Muscle of back (tissue), 3 donors: ENCODE measurements at regions not wholly inside any gene's neighbourhood (a gene's known extent, or its start where the extent isn't known, plus 50 kb on each side); places are given as distances from the start of the nearest gene placed in this dataset.

ENCODE experiments used
- DNase-seq, 3 donors: peaks; one replicate each; pipeline versions ENCODE4 v3.0.0 to v3.0.0-alpha.2; 2013

DNA sequence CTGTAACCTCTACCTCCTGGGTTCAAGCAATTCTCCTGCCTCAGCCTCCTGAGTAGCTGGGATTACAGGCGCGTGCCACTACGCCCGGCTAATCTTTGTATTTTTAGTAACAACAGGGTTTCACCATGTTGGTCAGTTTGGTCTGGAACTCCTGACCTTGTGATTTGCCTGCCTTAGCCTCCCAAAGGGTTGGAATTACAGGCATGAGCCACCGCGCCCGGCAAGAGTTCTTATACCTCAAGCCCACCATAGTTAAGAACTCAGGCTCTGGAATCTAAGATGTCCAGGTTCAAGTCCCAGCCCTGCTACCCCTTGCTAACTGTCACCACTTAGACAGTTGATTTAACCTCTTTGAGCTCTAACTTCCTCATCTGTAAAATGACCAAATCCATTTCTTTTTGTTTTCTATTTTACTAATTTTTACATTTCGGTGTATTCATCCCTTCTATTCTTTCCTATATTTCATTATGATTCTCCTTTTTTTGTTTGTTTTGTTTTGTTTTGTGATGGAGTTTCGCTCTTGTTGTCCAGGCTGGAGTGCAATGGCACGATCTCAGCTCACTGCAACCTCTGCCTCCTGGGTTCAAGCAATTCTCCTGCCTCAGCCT, 104.8 kb upstream of the ZNF217 start:
- no peak for DNase-seq

DNA sequence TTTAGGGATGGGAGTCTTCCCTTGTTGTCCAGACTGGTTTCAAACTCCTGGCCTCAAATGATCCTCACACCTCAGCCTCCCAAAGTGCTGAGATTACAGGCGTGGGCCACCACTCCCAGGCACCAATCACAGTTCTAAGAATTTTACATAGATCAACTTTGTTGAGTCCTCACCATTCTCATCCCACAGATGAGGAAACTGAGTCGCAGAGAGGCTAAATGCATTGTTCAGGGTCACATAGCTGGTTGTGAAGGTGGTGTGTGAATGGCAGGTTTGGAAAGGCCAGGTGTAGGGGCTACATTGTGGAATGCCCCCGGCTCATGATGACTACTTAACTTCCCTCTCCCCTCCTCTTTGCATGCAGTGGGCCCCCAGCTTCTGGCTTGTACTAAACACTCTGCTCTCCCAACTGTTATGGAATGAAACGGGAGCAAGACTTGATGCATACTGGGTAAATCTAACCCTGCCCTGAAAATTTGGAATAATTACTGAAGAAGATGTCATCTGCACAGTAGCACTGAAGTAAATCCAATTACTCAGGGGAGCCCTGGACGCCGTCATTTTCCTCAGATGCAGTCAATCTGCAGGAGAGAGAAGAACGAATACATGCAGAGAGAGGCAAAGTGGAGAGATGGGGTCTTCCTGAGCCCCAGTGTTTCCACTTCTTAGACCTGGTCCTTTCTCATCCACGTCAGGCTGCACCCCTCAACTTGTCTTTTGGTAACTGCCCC, 102.3 kb upstream of the ZNF217 start:
- no peak for DNase-seq

DNA sequence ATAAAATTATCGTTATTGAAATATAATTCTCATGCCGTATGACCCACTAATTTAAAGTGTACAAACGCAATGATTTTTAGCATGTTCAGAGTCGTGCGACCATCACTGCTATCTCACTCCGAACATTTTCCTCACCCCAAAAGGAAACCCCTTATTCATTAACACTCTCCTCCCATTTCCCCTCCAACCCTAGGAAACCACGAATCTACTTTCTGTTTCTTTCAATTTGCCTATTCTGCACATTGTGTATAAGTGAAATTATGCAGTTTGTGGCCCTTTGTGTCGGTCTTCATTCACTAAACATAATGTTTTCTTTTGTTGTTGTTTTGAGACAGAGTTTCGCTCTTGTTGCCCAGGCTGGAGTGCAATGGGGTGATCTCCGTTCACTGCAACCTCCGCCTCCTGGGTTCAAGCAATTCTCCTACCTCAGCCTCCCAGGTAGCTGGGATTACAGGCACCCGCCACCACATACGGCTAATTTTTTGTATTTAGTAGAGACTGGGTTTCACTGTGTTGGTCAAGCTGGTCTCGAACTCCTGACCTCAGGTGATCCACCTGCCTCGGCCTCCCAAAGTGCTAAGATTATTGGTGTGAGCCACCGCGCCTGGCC, 99.7 kb upstream of the ZNF217 start:
- no peak for DNase-seq

DNA sequence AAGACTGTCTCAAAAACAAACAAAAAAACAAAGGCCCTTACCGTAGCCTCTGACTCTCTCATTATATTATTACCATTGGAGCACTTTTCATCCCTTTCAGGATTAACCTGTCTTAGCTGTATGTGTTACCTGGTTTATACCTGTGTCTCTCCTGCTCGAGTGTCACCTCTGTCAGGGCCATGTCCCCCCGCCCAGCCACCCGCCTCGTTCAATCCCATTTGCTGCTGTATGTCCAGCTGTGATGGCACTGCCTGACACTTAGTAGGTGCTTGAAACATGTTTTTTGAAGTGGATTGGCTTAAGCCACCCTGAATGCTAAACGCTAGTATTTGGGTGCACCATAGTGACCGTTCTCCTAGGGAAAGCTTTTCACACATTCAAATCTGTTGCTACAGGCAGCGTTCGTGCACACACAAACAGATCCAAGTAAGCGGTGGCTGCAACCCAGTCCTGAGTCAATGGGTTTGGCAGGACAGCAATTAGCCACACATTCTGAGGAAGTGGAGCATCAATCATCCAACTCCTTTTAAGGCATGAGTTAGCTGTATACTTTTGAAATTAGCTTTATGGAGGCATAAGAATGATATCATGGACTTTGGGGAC, 98.9 kb upstream of the ZNF217 start:
- DNase-seq: peak; percentile 47 to 73 (median 58)

DNA sequence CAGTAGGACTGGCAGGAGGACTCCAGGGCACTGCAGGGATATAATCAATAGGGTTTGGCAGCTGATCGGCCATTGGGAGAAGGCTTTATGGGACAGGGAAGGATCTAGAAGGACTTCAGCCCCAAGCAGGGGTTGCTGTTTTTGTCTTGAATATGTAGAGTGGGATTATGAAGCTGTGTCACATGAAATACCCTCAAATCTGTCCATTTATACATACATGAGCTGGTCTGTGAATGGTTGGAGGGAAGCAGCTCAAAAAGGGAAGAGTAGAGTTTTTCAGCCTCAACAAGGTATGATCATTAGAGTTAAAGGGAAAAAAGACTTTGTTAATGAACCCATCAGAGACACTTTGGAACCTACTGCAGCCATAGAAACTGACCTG, 98.2 kb upstream of the ZNF217 start:
- DNase-seq: no peak

DNA sequence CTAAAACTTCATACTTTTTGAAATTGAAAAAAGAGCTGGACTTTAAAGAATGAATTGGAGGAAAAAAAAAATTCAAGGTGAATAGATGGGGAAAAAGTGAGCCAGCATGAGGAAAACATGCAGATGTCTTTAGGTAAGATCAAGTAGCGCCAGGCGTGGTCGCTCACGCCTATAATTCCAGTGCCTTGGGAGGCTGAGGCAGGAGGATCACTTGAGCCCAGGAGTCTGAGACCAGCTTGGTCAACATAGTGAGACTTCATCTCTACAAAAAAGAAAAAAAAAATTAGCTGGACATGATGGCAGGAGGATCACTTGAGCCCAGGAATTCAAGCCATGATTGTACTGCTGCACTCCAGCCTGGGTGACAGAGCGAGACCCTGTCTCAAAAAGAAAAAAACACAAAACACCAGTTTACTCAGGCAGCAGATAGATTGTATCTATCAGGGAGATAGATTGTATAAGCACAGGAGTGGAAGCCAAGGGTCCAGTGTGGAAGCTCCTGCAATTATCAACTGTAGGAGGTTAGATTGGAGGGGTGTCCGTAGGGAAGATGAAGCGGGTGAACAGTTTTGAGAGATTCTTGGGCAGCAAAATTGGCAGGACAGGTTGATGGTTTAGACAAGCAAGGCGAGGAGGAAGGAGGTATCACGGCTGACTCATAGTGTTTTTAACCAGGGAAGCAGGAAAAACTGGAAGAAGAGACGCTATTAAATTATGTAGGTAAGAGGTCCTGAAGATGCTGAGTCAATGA, 97.6 kb upstream of the ZNF217 start:
- DNase-seq: no peak

DNA sequence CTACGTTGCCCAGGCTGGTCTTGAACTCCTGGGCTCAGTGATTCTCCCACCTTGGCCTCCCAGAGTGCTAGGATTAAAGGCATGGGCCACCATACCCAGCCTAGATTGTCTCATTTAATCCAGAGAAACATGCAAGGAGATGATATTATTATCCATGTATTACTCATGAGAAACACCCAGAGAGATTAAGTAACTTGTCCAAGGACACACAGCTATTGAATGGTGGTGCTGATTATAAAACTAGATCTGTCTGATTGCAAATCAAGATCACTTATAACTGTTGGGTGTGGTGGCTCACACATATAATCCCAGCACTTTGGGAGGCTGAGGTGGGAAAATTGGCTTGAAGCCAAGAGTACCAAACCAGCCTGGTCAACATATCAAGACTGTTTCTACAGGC, 94.4 kb upstream of the ZNF217 start:
- no peak for DNase-seq

DNA sequence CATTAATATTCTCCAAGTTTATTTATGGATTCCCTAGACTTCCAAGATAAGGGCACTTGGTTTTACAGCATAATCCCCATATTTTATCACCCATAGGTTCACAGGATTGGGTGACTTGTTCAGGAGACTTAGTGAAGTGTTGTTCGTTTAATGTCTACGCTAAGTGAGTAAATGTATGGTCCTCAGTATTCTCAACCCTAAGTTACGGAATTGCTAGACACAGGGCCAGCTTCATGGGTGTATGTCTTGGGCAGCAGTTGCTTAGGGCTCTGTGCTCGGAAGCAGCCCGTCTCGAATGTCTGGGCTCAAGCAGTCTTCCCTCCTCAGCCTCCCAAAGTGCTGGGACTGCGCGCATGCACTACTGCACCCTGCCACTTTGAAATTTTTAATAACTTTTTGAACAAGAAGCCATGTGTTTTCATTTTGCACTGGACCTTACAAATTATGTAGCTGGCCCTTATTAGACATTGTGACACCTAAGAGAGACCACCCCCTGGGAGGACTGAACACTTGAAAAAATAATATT, 91.5 kb upstream of the ZNF217 start:
- DNase-seq: no peak

DNA sequence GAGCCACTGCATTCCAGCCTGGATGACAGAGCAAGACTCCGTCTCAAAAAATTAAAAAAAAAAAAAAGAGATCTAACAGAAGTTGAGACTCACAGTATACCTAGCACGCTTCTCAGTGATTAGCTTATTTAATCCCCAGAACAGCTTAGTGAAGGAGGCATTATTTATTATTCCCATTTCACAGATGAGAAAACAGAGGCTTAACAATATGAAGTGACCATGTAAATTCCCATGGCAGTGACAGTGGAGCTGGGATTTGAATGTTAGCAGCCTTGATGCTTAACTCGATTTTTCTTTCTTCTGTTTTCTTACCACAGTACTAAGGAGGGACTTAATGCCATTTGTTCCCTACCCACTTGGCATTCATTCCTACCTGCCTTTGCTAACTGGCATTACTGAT, 89.9 kb upstream of the ZNF217 start:
- no peak for DNase-seq

DNA sequence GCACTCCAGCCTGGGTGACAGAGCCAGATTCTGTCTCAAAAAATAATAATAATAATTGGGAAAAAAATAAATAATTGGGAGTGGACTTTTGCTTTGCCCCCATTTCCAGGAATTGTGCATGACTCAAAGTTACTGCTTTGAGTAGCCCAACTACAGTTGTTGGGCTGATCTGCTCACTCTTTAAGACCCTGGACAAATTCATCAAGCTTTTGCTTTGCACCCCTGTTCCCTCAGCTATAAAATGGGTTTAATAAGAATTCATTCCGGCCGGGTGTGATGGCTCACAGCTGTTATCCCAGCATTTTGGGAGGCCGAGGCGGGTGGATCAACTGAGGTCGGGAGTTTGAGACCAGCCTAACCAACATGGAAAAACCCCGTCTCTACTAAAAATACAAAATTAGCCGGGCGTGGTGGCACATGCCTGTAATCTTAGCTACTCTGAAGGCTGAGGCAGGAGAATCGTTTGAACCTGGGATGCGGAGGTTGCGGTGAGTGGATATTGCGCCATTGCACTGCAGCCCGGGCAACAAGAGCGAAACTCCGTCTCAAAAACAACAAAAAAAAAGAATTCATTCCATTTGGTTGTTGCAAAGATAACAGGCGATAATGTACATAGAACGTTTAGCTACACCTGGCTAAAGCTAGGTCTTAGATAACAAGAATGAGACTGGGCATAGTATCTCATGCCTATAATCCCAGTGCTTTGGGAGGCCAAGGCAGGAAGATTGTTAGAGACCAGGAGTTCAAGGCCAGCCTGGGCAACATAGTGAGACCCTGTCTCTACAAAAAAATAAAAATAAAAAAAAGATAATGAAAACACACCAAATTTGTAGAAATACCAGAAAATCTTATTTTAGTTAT, 87.9 kb upstream of the ZNF217 start:
- no peak for DNase-seq

DNA sequence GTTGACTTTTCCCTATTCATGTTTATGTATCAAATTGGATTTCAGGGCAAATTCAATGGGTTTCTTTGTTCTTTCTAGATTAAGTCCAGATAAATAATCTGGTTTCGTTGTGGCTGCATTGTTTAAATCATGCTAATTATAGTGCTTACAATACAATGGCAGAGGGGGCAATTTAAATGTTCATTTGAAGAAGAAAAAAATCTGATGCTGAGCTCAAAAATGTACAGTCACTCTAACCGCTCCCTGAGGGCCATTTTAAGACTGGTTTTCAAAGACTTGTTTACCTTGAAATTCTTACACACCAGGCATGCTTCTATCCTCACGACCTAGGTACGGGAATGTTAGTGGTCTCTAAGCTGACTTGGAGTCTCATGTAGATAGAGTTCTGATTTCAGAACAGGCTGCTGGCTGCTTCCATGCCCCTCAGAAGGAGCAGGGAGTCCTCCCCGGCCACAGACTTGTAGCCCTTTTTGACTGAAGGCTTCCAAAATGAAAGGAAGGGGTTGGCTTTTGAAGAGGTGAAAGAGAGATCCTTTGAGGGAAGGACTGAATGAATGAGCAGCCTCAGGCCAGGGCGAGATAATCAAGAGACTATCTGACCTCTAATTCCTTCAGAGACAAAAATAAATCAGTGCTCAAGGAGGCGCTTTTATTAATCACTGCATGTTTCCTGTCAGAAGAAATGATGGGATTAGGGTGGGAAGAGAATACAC, 86.1 kb upstream of the ZNF217 start:
- DNase-seq: no peak

DNA sequence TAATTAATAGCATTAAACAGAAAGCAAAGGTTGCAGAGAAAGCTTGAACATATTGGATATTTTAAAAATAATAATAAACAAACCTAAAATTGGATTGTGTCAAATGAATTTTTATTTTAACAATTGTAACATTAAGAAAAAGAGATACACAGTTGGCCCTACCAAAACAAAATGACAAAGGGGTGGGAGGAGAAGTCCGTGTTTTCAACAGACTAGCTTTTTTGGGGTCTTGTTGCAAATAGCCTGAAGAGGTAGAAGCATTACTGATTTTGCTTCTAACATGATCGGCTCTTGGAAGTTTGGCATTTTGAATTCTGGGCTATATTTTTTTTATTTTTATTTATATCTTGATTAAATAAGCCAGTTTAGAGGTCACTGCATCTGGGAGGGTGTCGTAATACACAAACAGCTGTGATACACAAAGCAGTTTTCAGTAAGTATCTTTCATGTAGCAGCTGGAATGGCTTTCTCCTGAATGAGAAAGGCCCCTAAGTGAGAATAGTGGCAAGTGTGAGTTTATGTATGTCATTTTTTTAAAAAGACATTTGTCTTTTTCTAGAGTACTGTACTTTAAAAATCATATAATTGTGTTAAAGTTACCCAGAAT, 85.5 kb upstream of the ZNF217 start:
- peak in 1 of 3 donors; percentile 66 for DNase-seq

DNA sequence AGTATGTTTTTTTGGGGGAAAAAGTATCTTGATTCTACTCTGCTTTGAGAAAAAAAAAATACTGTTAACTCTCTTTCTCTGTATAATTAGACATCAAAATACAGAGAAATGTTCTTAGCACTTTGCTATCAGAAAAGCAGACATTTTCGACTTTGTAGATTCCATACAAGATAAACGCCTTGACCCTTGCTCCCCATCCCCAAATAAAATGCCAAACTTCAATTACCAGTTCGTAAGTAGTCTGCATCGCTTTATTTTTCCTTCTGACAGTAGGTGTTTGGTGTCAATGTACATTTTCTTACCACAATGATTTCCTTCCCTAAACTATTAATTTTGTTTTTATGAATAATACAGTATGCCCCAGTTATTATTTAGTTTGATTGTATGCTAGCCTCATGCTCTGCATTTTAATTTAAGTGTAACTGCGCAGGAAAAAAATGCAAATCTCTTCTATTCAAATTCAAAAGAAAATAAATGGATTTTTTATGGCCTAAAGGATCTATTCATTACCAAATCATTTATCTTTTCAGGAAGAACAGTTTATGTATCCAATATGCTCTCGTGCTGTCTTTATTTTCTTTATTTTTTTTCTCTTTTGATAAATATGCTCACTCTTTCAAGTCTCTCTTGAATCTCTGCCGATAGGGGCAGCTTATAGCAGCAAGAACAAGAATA, 84.8 kb upstream of the ZNF217 start:
- DNase-seq: no peak

DNA sequence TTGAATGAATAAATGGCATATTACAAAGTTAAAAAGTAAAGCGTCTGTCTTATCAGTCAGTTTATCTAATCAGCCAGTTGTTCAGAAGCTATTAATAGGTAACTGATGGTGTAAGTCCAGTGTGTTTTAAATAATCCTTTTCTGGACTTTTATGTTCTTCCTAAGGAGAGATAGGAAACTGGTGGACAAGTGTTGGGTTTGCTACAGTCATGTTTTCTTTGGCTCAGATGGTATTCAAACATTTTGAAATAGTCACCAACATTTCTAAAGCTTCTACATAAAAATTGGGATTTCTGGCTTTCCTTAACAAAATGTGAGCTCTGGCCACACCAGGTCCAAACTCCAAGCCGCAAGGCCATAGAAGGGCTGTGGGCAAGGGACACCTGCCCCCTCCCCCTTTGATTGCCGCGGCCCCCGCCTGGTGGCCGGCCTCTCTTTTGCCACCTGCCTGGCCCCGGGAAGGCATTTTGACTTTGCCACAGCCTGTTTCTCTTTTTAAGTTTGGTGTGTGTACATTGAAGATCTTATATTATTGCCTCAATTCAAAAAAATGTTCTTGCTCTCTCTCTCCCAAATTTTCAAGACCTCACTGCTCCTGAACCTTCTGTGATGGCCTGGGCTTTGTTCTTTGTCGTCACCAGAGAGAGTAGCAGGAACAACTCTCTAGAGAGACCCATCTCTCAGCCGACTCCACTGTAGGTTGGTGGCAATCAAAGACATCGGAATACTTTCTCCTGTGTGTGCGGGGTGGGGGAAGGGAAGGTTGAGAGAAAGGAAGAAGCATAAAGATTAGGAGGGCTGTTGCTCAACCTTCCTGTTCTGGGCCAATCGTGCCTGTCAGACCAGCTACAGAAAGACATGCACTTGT, 84.0 kb upstream of the ZNF217 start:
- no peak for DNase-seq

DNA sequence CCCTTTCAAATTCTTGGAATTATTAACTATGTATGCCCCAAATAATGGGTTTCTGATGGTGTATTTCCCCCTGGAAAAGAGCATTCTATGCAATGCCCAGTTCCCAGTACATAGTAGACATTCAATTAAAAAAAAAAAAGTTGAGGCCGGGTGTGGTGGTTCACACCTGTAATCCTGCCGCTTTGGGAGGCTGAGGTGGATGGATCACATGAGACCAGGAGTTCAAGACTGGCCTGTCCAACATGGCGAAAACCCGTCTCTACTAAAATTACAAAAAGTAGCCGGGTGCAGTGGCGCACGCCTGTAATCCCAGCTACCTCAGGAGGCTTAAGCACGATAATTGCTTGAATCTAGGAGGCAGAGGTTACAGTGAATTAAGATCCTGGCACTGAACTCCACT, 83.3 kb upstream of the ZNF217 start:
- DNase-seq: no peak

DNA sequence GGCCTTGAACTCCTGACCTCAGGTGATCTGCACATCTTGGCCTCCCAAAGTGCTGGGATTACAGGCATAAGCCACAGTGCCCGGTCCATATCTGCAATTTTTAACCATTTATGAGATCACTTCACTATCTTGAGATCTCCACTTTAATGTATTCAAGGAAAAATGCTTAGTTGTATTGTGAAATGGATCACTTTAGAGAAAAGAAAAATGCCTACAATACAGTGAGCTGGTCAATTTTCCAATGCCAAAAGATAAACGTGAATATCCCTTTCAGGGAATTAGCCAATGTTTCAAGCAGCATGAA, 82.8 kb upstream of the ZNF217 start:
- DNase-seq: no peak

DNA sequence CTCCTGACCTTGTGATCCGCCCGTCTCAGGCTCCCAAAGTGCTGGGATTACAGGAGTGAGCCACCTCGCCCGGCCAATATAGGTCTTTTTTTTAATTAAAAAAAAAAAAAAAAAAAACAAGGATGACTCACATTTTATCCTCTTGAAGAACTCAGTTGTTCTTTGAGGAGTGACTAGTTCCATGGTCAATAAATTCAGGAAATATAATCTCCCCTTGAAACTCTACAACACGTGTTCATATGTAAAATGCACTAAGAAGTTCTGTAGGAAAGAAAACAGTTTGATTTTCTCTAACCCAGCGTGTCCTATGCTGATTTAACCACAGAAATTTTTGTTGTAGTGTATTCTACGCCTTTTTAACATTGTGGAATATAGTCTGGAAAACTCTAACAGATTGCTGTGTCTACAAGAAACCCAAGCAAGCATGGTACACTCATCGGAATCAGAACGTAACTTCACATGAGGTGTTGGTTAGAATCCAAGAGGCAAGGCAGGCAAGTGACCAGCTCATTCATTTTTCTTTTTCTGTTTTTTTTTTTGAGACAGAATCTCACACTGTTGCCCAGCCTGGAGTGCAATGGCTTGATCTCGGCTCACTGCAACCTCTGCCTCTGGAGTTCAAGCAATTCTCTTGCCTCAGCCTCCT, 79.0 kb upstream of the ZNF217 start:
- DNase-seq: no peak

DNA sequence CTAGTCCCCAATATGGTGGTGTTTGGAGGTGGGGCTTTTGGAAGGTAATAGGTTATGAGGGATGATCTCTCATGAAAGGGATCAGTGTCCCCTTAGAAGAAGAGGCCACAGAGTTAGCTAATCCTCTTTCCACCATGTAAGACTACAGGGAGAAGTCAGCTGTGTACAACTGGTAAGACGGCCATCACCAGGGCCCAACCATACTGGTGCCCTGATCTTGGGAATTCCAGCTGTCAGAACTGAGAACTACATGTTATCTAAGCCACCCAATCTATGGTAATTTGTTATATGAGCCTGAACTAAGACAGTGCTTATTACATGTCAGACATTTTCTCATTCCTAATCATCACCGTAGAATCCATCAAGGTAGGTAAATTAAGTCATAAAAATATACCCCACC, 77.7 kb upstream of the ZNF217 start:
- no peak for DNase-seq
